ENCODE measurements at regions not wholly inside any gene's neighbourhood (a gene's known extent, or its start where the extent isn't known, plus 50 kb on each side); places are given as distances from the start of the nearest gene placed in this dataset.

DNA sequence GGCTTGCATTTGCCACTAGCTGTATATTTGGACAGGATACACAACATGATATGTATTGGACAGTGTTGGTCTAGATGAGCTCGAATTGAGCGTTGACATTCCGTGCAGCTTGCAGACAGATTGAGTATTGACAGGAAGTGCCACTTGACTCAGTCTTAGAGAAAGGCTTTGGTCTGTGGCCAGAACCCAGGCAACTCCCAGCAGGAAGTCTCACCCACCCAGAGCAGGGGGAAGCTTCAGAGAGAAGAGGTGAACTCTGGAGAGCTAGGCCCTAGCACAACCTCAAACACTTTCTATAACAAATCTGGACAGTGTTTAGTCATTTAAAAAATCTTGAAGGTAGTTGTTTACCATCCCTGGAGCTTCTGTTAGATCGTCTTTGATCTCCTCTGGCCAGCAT, 280.5 kb downstream of the FBXW7 start:
- Histone ChIP-seq H3K27ac (no peak overlapping the region), H3K4me3 (no peak overlapping the region), H3K36me3 (no peaks in the 10 kb centered on the region), H3K9me3 (no peaks in the 10 kb centered on the region), H3K27me3 (no peaks in the 10 kb centered on the region), H3K4me1 (peaks cover 0 to 45% (median 16%) of the 10 kb centered on the region in 3 donors)
- intact Hi-C loops (cut with DNase I): no loop called here
- no peak for TF ChIP-seq POLR2A (IDR thresholded peaks at IDR 0.05)
- TF ChIP-seq, protein P1, sequence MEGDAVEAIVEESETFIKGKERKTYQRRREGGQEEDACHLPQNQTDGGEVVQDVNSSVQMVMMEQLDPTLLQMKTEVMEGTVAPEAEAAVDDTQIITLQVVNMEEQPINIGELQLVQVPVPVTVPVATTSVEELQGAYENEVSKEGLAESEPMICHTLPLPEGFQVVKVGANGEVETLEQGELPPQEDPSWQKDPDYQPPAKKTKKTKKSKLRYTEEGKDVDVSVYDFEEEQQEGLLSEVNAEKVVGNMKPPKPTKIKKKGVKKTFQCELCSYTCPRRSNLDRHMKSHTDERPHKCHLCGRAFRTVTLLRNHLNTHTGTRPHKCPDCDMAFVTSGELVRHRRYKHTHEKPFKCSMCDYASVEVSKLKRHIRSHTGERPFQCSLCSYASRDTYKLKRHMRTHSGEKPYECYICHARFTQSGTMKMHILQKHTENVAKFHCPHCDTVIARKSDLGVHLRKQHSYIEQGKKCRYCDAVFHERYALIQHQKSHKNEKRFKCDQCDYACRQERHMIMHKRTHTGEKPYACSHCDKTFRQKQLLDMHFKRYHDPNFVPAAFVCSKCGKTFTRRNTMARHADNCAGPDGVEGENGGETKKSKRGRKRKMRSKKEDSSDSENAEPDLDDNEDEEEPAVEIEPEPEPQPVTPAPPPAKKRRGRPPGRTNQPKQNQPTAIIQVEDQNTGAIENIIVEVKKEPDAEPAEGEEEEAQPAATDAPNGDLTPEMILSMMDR (IDR thresholded peaks at IDR 0.05): no peak
- no peak for DNase-seq
- 42 to 44% methylated on average over 4 of the region's 4 CpGs for WGBS, 2 donors

DNA sequence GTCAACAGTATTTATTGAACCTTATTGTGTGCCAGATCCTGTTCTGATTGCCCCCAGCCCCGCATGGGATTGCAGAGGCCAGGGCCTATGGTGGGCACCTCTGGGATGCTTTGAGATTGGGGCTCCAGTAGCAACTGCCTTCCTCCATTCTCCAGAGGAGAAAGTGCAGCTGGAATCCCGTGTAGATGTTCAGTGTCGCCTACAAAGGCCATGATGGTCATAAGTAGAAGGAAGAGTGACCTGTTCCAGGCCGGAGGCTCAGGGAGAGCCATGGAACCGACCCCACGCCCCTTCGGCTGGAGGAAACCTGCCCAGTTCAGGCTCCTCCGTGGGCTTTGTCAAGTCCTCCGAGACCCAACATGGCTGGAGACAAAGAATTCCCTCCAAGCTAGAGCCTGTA, 287.5 kb downstream of the FBXW7 start:
- Histone ChIP-seq H3K27me3 (no peaks in the 10 kb centered on the region), H3K9me3 (no peaks in the 10 kb centered on the region), H3K36me3 (no peaks in the 10 kb centered on the region), H3K27ac (no peak overlapping the region), H3K4me3 (no peak overlapping the region), H3K4me1 (peaks cover 0 to 6% (median 0%) of the 10 kb centered on the region in 3 donors)
- TF ChIP-seq, protein P1 (IDR thresholded peaks at IDR 0.05): no peak
- no peak for TF ChIP-seq POLR2A (IDR thresholded peaks at IDR 0.05)
- 89 to 92% methylated on average over 5 to 8 of the region's 9 CpGs for whole genome bisulfite sequencing, 2 donors
- no peak for DNase-seq
- intact Hi-C loops (cut with DNase I): no loop called here

DNA sequence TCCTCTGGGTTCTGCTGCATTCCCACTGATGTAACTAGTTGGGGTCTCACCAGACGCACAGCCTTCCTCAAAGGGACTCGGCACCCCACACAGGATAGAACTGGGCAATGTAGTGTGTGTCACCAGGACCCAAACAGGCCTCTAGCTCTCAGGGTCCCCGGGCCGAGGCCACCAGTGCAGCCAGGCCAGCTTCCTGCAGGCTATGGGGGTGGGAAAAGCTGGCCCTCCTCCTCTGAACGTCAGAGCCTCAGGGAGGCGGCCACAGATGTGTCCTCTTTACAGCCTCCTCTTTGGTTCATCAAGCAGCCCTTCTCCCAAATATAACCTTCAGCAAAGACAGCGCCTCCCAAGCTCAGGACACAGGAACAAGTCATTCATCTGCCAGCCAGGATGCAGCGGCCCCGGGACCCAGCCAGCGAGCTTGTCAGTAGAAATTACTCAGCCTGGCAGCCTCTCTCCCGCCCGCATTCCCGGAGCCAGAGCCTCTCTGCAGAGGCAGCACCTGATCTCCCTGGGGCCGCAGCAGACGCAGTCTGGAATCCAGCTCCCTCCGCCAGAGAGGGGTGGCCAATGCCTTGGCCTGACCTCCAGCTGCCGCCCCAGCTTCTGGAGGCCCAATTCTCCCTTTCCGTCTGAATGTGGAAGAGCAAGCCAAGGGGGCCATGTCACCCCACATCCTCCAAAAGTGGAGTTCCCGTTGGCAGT, 288.5 kb downstream of the FBXW7 start:
- intact Hi-C loops (cut with DNase I): no loop called here
- WGBS, 2 donors: 100% methylated on average over 2 of the region's 19 CpGs

DNA sequence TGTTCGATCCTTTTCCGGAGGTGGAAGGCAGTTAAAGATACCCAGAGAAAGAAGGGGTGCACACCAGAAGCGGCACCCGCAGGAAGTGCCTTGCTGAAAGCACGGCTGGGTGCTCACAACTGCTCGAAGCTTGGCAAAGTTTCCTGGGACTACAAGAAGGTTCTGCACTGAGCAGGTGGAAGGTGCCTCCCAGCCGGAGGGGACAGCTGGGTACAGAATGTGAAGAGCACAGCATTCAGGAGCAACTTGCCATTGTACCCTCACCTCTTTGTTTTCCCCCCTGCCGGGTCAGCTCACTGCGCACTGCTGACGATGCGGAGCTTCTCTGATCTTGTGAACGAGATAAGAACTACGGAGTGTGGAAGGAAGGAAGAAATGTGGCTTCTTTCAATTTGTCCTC, 289.2 kb downstream of the FBXW7 start:
- no peaks in the 10 kb centered on the region for H3K27me3 ChIP-seq
- no peak overlapping the region for H3K27ac ChIP-seq
- intact Hi-C loops (cut with DNase I): no loop called here
- no peak for TF ChIP-seq POLR2A (IDR thresholded peaks at IDR 0.05)
- TF ChIP-seq, protein P1 (IDR thresholded peaks at IDR 0.05): no peak
- no peak for DNase-seq
- H3K4me3 ChIP-seq: no peak overlapping the region
- H3K4me1 ChIP-seq: peaks cover 0 to 6% (median 0%) of the 10 kb centered on the region in 3 donors
- no peaks in the 10 kb centered on the region for H3K36me3 ChIP-seq
- no peaks in the 10 kb centered on the region for H3K9me3 ChIP-seq
- WGBS, 2 donors: 87 to 95% methylated on average over 12 to 13 of the region's 13 CpGs

More for the DNA sequence above, 288.5 kb downstream of the FBXW7 start:
- peaks cover 0 to 6% (median 0%) of the 10 kb centered on the region in 3 donors for H3K4me1 ChIP-seq
- TF ChIP-seq POLR2A (IDR thresholded peaks at IDR 0.05): no peak
- TF ChIP-seq, protein P1 (IDR thresholded peaks at IDR 0.05): no peak
- H3K9me3 ChIP-seq: no peaks in the 10 kb centered on the region
- H3K27me3 ChIP-seq: no peaks in the 10 kb centered on the region
- H3K36me3 ChIP-seq: no peaks in the 10 kb centered on the region
- no peak overlapping the region for H3K27ac ChIP-seq
- no peak overlapping the region for H3K4me3 ChIP-seq
- no peak for DNase-seq

DNA sequence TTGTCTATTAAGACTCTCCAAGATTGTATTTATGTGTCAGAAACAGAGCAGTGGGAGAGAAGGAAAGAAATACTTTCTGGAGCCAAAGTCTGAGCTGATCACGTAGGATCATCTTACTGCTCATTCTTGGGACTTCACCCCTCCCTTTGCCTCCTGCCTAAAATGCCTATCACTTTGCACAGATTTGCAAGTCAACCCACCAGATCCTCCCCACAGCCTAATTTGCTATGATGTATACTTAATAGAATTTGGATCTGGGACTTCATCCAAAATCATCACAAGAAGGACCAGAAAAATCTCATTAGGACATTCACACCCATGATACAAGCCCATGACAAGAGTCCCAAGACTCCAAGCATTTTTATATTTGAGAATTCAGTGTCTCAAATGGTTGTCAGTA, 290.2 kb downstream of the FBXW7 start:
- no peak for DNase-seq
- WGBS, 2 donors: 24 to 63% methylated on average over 1 of the region's 1 CpG
- Histone ChIP-seq H3K9me3 (no peaks in the 10 kb centered on the region), H3K4me3 (no peak overlapping the region), H3K27me3 (no peaks in the 10 kb centered on the region), H3K36me3 (no peaks in the 10 kb centered on the region), H3K27ac (no peak overlapping the region), H3K4me1 (peaks cover 0 to 6% (median 0%) of the 10 kb centered on the region in 3 donors)
- intact Hi-C loops (cut with DNase I): no loop called here
- no peak for TF ChIP-seq POLR2A (IDR thresholded peaks at IDR 0.05)
- TF ChIP-seq, protein P1 (IDR thresholded peaks at IDR 0.05): no peak

All from esophagus squamous epithelium (tissue), 5 donors.